C4-2B (cell line): ENCODE measurements at regions not wholly inside any gene's neighbourhood (a gene's known extent, or its start where the extent isn't known, plus 50 kb on each side); places are given as distances from the start of the nearest gene placed in this dataset.

Source experiments
- H3K27ac ChIP-seq: fragments of 450-650 bp; 2 replicates; pipeline ENCODE4 v1.5.1; 2017
- ZFX ChIP-seq: fragments of 450-650 bp; IDR thresholded peaks from 2 replicates; pipeline ENCODE4 v1.6.1; 2017
- TF ChIP-seq, protein P1 (sequence below): fragments of 450-650 bp; conservative IDR thresholded peaks from 2 replicates; pipeline ENCODE4 v1.5.1; 2017; ENCODE audit warnings: mild to moderate bottlenecking

DNA sequence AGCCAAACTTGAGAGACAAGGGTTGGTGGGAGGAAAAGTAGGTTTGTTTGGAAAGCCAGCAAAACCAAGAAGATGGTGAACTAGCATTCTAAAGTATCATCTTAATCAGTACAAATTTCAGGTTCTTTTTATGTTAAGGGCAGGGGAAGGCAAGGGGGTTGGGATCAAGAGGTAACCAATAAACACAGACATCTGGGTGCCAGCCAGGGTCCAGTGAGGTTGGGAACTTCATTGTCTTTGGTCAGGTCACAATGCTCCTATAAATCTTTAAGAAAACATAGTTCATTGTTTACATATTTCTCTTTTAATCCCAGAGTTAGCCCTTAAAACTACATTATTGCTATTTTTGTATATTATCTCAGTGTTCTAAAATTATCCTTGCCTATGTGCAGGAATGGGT, 126.2 kb upstream of the NR5A2 start:
- H3K27ac ChIP-seq = no peak overlapping the region
- TF ChIP-seq, protein P1, sequence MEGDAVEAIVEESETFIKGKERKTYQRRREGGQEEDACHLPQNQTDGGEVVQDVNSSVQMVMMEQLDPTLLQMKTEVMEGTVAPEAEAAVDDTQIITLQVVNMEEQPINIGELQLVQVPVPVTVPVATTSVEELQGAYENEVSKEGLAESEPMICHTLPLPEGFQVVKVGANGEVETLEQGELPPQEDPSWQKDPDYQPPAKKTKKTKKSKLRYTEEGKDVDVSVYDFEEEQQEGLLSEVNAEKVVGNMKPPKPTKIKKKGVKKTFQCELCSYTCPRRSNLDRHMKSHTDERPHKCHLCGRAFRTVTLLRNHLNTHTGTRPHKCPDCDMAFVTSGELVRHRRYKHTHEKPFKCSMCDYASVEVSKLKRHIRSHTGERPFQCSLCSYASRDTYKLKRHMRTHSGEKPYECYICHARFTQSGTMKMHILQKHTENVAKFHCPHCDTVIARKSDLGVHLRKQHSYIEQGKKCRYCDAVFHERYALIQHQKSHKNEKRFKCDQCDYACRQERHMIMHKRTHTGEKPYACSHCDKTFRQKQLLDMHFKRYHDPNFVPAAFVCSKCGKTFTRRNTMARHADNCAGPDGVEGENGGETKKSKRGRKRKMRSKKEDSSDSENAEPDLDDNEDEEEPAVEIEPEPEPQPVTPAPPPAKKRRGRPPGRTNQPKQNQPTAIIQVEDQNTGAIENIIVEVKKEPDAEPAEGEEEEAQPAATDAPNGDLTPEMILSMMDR = no peak
- TF ChIP-seq ZFX = no peak

DNA sequence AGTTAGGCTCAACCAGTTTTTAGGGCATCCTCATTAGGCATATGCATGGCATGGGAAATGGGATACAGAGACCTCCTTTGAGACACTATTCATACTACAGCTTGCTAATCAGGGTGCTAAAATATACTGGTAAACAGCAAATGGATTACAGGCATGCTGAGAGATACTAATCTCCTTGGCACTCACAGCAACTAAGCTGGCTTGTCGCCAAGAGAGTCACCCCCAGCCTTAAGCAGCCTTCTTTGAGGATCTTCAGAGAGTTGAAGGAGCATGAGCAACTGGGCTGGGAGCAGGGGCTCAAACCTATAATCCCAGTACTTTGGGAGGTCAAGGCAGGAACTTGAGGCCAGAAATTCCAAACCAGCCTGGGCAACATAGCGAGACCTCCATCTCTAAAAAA, 120.1 kb upstream of the NR5A2 start:
- H3K27ac ChIP-seq = no peak overlapping the region
- no peak for TF ChIP-seq ZFX
- TF ChIP-seq, protein P1 = no peak

DNA sequence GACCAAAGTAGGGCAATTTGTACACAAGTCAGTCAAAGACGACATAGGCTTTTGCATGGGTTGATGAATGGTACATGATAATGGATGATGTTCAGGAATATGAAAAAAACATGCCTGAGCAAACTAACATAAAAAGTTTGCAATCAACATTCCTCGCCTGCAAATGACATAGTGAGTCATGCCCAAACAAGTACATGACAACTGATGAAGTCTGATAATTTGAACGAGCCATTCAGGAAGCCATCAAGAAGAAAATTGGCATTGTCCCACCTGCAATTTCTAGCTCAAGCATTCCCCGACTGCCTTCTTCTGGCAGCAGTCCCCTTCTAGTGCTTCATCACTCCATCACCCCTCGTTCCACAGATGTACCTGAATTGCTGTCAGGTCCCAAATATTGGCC, 118.4 kb upstream of the NR5A2 start:
- no peak overlapping the region for H3K27ac ChIP-seq
- TF ChIP-seq, protein P1 = no peak
- no peak for TF ChIP-seq ZFX

DNA sequence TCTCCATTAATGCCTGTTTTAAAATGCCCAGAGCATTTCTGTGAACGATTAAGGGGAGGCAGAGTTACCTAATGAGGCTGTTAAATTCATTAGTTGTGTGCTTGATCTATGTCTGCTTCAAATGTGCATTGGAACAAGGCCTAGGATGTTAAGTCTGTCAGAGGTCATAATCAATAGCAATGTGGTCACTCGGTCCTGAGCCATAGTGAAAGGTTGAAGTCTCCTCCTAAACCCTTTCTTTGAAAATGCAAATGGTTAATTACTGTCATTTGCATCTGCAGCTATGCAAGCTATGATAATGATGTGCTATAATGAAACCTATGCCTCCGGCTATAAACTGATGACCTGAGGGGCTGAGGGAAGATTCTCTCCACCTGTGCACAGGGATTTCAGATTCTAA, 114.2 kb upstream of the NR5A2 start:
- TF ChIP-seq, protein P1 = no peak
- no peak for TF ChIP-seq ZFX

DNA sequence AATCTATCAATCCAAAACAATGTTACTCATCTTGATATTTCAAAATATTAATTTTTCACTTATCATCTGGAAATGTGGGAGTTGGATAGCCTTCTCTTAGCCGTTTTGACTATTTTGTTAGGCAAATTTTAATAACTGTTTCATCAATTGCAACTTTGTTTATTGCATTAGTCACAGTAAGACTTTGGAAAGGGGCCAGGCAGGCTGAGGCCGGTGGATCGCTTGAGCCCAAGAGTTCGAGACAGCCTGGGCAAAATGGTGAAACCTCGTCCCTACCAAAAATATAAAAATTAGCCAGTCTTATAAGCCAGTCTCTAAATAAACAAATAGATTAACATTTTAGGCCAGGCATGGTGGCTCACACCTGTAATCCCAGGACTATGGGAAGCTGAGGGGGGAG, 113.0 kb upstream of the NR5A2 start:
- no peak for TF ChIP-seq ZFX
- TF ChIP-seq, protein P1 = no peak
- no peak overlapping the region for H3K27ac ChIP-seq

More for the DNA sequence above, 114.2 kb upstream of the NR5A2 start:
- no peak overlapping the region for H3K27ac ChIP-seq

DNA sequence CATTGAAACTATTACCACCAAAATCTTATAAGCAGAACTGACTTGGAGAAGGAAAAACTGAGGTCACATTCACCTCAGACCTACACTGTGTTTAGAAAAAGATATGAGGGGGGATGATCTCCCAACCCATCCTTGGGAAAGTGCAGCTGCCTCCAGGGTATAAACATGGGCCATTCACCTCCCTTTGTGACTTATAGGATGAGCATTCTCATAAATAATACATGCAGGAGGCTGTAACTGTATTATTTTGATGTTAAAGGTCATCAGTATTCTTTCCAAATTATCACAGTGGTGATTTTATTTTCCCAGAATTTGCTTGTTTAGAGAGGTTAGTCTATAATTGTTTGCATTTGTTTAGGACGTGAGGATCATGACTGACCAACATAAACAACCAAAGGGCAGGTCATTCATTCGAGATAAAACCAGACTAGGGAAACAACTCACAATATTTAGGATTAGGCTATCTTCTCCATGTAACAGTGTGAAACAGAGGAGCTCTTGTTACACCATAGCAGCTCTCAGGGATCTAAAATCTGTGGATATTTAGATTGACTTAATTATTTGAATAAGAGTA, 109.2 kb upstream of the NR5A2 start:
- TF ChIP-seq, protein P1 = no peak
- no peak for TF ChIP-seq ZFX
- no peak overlapping the region for H3K27ac ChIP-seq

DNA sequence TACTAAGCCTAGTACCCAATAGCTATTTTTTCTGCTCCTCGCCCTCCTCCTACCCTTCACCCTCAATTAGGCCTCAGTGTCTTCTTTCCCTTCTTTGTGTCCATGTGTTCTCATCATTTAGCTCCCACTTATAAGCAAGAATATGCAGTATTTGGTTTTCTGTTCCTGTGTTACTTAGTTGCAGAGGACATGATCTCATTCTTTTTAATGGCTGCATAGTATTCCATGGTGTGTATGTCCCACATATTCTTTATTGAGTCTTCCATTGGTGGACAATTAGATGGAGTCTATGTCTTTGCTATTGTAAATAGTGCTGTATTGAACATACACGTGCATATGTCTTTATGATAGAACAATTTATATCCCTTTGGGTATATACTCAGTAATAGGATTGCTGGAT, 106.9 kb upstream of the NR5A2 start:
- no peak overlapping the region for H3K27ac ChIP-seq
- TF ChIP-seq, protein P1 = no peak
- TF ChIP-seq ZFX = no peak
